SU-DHL-6 (cell line): ENCODE measurements at regions not wholly inside any gene's neighbourhood (a gene's known extent, or its start where the extent isn't known, plus 50 kb on each side); places are given as distances from the start of the nearest gene placed in this dataset.
A peak's percentile ranks its signal among the peaks of the same experiment; 100 is the strongest.

Experiments
- H2AFZ ChIP-seq: fragments of 200-600 bp; sonication (generic); 2 replicates; pipeline ENCODE4 v1.6.1; 2014; ENCODE audit warnings: low read depth, mild to moderate bottlenecking, moderate library complexity, mixed read lengths, antibody characterized with exemption, low read length; ENCODE audit not compliant: severe bottlenecking
- H3F3A ChIP-seq: fragments of 200-600 bp; shearing (Covaris generic); 2 replicates; pipeline ENCODE4 v1.6.0; 2016; ENCODE audit warnings: antibody characterized with exemption, mild to moderate bottlenecking; ENCODE audit not compliant: insufficient read depth
- H3K27ac ChIP-seq: fragments of 200-600 bp; sonication (generic); 2 replicates; pipeline ENCODE4 v1.5.1; 2016; ENCODE audit warnings: low read depth, mild to moderate bottlenecking, low read length, moderate library complexity, mixed read lengths
- H3K27me3 ChIP-seq: fragments of 200-600 bp; sonication (generic), shearing (Covaris generic); 2 replicates; pipeline ENCODE4 v1.6.0; 2014; ENCODE audit warnings: mild to moderate bottlenecking, low read length
- H3K36me3 ChIP-seq: fragments of 200-600 bp; sonication (generic); 2 replicates; pipeline ENCODE4 v1.6.1; 2014; ENCODE audit warnings: mild to moderate bottlenecking, low read length, mixed read lengths
- H3K4me2 ChIP-seq: fragments of 300-600, 200-600 bp; shearing (Covaris generic), sonication (generic); 2 replicates; pipeline ENCODE4 v1.6.0; 2014; ENCODE audit warnings: low read length, low read depth, mild to moderate bottlenecking; ENCODE audit not compliant: poor library complexity, severe bottlenecking
- H3K4me3 ChIP-seq: fragments of 200-600 bp; sonication (generic); 2 replicates; pipeline ENCODE4 v1.5.1; 2014; ENCODE audit warnings: antibody characterized with exemption, low read length, mild to moderate bottlenecking, mixed read lengths; ENCODE audit not compliant: insufficient read depth, poor library complexity, severe bottlenecking
- H3K79me2 ChIP-seq: fragments of 200-600 bp; sonication (generic); 2 replicates; pipeline ENCODE4 v1.6.1; 2014; ENCODE audit warnings: mild to moderate bottlenecking, low read length, moderate library complexity; ENCODE audit not compliant: insufficient read depth
- H3K9ac ChIP-seq: fragments of 200-600 bp; sonication (generic); 2 replicates; pipeline ENCODE4 v1.7.0; 2014; ENCODE audit warnings: mild to moderate bottlenecking, low read length
- H3K9me2 ChIP-seq: fragments of 200-600 bp; sonication (generic); replicated peaks from 2 replicates; pipeline ENCODE4 v1.6.1; 2014; ENCODE audit warnings: low read length; ENCODE audit not compliant: insufficient read depth
- H3K9me3 ChIP-seq: fragments of 200-600 bp; sonication (generic); 2 replicates; pipeline ENCODE4 v1.6.1; 2014; ENCODE audit warnings: low read length, mixed read lengths; ENCODE audit not compliant: insufficient read depth
- H4K20me1 ChIP-seq: fragments of 200-600 bp; sonication (generic); 2 replicates; pipeline ENCODE4 v1.6.1; 2014; ENCODE audit warnings: low read depth, mild to moderate bottlenecking, antibody characterized with exemption, low read length, moderate library complexity, mixed read lengths
- EZH2phosphoT487 ChIP-seq: fragments of 200-600 bp; sonication (generic), shearing (Covaris generic); conservative IDR thresholded peaks from 2 replicates; pipeline ENCODE4 v1.6.1; 2018; ENCODE audit warnings: mild to moderate bottlenecking, antibody characterized with exemption, low read length, moderate library complexity, mixed read lengths
- TF ChIP-seq, protein P1 (sequence below): fragments of 200-600 bp; sonication (generic); IDR thresholded peaks from one replicate; pipeline ENCODE4 v1.5.1; 2017; ENCODE audit warnings: antibody characterized with exemption, mild to moderate bottlenecking, low read length, moderate library complexity; ENCODE audit not compliant: insufficient read depth, poor library complexity, severe bottlenecking

DNA sequence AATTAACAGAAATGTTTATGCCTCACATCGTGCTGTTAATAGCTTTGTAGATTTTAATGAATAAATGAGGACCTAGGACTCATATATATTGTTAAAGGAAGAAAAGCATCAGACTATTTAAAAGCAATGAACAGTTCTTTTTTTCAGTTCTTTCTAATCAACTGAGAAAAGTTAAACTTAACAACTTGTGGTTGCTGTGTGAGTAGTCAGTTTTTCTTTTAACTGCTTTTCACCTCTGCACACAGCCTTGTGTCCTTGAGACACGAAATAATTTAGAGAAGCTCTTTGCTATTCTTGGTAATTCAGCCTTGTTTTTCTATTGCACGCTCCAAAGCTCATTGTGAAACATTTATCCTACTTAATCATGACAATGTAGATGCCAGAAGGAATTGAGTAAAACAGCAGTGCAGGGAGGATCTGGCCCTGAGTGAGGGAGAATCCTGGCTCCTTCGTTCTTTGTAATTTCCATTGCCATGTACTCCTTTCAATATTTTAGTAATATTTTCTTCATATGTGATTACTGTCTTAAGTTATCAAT lies 499.0 kb downstream of the PYDC2 start:
- H3K9me3 ChIP-seq: no peaks in the 10 kb centered on the region
- H3K4me3 ChIP-seq: no peak overlapping the region
- no peak overlapping the region for H3K27ac ChIP-seq
- no peaks in the 10 kb centered on the region for H3K36me3 ChIP-seq
- no peaks in the 10 kb centered on the region for H3K9me2 ChIP-seq
- H3K4me2 ChIP-seq: peak overlapping the region; percentile 9
- H2AFZ ChIP-seq: peak overlapping the region; percentile 40
- H4K20me1 ChIP-seq: no peaks in the 10 kb centered on the region
- no peak overlapping the region for H3K9ac ChIP-seq
- TF ChIP-seq, protein P1, sequence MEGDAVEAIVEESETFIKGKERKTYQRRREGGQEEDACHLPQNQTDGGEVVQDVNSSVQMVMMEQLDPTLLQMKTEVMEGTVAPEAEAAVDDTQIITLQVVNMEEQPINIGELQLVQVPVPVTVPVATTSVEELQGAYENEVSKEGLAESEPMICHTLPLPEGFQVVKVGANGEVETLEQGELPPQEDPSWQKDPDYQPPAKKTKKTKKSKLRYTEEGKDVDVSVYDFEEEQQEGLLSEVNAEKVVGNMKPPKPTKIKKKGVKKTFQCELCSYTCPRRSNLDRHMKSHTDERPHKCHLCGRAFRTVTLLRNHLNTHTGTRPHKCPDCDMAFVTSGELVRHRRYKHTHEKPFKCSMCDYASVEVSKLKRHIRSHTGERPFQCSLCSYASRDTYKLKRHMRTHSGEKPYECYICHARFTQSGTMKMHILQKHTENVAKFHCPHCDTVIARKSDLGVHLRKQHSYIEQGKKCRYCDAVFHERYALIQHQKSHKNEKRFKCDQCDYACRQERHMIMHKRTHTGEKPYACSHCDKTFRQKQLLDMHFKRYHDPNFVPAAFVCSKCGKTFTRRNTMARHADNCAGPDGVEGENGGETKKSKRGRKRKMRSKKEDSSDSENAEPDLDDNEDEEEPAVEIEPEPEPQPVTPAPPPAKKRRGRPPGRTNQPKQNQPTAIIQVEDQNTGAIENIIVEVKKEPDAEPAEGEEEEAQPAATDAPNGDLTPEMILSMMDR: no peak
- no peak for TF ChIP-seq EZH2phosphoT487
- H3F3A ChIP-seq: no peaks in the 10 kb centered on the region
- no peaks in the 10 kb centered on the region for H3K79me2 ChIP-seq
- no peaks in the 10 kb centered on the region for H3K27me3 ChIP-seq

DNA sequence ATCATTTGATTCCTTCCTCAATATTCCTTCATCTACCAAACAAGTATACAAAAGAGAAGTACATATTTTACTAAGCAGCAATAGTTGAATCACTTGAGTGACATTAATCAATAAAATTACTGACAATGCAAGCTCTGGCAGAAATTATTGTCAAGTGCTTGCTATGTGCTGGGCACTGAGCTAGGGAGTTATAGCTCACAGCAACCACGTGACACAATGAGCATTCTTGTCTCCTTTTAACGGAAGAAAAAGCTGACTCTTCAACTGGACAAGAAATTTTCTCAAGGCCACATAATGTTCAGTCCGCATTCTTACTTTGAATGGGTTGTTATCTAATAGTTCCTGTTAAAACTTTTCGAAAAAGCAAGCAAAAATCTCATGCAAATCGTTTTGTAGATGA lies 500.1 kb downstream of the PYDC2 start:
- H3K27me3 ChIP-seq: no peaks in the 10 kb centered on the region
- H3K4me2 ChIP-seq: no peak overlapping the region
- H3K4me3 ChIP-seq: no peak overlapping the region
- H4K20me1 ChIP-seq: no peaks in the 10 kb centered on the region
- no peaks in the 10 kb centered on the region for H3K79me2 ChIP-seq
- no peaks in the 10 kb centered on the region for H3F3A ChIP-seq
- H3K9ac ChIP-seq: no peak overlapping the region
- no peak overlapping the region for H3K27ac ChIP-seq
- TF ChIP-seq, protein P1: no peak
- no peak for TF ChIP-seq EZH2phosphoT487
- H3K9me3 ChIP-seq: no peaks in the 10 kb centered on the region
- no peaks in the 10 kb centered on the region for H3K9me2 ChIP-seq
- no peaks in the 10 kb centered on the region for H3K36me3 ChIP-seq
- H2AFZ ChIP-seq: no peak overlapping the region

DNA sequence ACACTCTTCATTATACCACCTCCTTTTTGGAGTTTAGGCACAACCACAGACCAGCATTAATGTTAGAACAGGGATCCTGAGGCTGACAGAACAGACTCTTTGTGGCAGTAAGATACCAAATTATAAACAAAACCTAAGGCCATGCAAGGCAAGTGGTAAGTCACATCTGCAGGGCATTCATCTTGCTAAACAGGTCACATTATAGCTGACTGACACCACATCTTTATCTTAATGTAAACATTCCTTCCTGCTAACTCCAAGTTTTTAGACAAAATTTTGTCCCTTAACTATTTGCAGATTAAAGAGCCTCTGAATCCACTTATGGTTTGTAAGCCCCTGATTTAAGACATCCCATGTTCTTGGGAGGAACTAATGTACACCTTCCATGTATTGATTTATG lies 500.6 kb downstream of the PYDC2 start:
- H3K36me3 ChIP-seq: no peaks in the 10 kb centered on the region
- no peak overlapping the region for H2AFZ ChIP-seq
- no peak overlapping the region for H3K9ac ChIP-seq
- no peaks in the 10 kb centered on the region for H3K79me2 ChIP-seq
- H4K20me1 ChIP-seq: no peaks in the 10 kb centered on the region
- no peaks in the 10 kb centered on the region for H3K9me2 ChIP-seq
- H3K27ac ChIP-seq: no peak overlapping the region
- no peak overlapping the region for H3K4me3 ChIP-seq
- TF ChIP-seq EZH2phosphoT487: no peak
- TF ChIP-seq, protein P1: no peak
- no peak overlapping the region for H3K4me2 ChIP-seq
- no peaks in the 10 kb centered on the region for H3K27me3 ChIP-seq
- no peaks in the 10 kb centered on the region for H3F3A ChIP-seq
- no peaks in the 10 kb centered on the region for H3K9me3 ChIP-seq
